H9 (cell line): ENCODE measurements at regions not wholly inside any gene's neighbourhood (a gene's known extent, or its start where the extent isn't known, plus 50 kb on each side); places are given as distances from the start of the nearest gene placed in this dataset.

ENCODE experiments used
- DNase-seq: peaks from one replicate; pipeline ENCODE4 v3.0.0-alpha.2; 2017
- H2AFZ ChIP-seq: one replicate; pipeline ENCODE4 v1.6.1; 2013; ENCODE audit warnings: mild to moderate bottlenecking, low read length, control low read depth, moderate library complexity
- H2AK5ac ChIP-seq: 2 replicates; pipeline ENCODE4 v1.6.1; 2013; ENCODE audit warnings: low read length, control low read depth, mixed read lengths; ENCODE audit not compliant: insufficient read length
- H2BK120ac ChIP-seq: one replicate; pipeline ENCODE4 v1.6.1; 2013; ENCODE audit warnings: low read depth, mild to moderate bottlenecking, low read length, control low read depth, inconsistent platforms; ENCODE audit not compliant: poor library complexity, severe bottlenecking
- H2BK12ac ChIP-seq: 2 replicates; pipeline ENCODE4 v1.6.1; 2013; ENCODE audit warnings: low read length, control low read depth, mixed read lengths, low read depth; ENCODE audit not compliant: insufficient read length
- H2BK15ac ChIP-seq: 2 replicates; pipeline ENCODE4 v1.6.1; 2013; ENCODE audit warnings: low read depth, low read length, control low read depth
- H2BK20ac ChIP-seq: one replicate; pipeline ENCODE4 v1.6.1; 2013; ENCODE audit warnings: low read depth, mild to moderate bottlenecking, low read length, control low read depth, inconsistent platforms; ENCODE audit not compliant: poor library complexity, severe bottlenecking
- H2BK5ac ChIP-seq: 2 replicates; pipeline ENCODE4 v1.6.1; 2013; ENCODE audit warnings: low read length, control low read depth, mixed read lengths; ENCODE audit not compliant: insufficient read length
- H3K14ac ChIP-seq: 2 replicates; pipeline ENCODE4 v1.6.1; 2013; ENCODE audit warnings: low read length, control low read depth; ENCODE audit not compliant: insufficient read depth
- H3K18ac ChIP-seq: 2 replicates; pipeline ENCODE4 v1.6.1; 2013; ENCODE audit warnings: low read depth, mild to moderate bottlenecking, mixed read lengths, low read length, control low read depth; ENCODE audit not compliant: insufficient read length
- H3K23ac ChIP-seq: 2 replicates; pipeline ENCODE4 v1.6.1; 2013; ENCODE audit warnings: low read length, control low read depth, mixed read lengths, low read depth; ENCODE audit not compliant: insufficient read length
- H3K23me2 ChIP-seq: 2 replicates; pipeline ENCODE4 v1.6.1; 2013; ENCODE audit warnings: low read depth, mild to moderate bottlenecking, mixed read lengths, low read length, control low read depth; ENCODE audit not compliant: insufficient read length, poor library complexity, severe bottlenecking
- H3K27ac ChIP-seq: 2 replicates; pipeline ENCODE4 v1.5.1; 2013; ENCODE audit warnings: low read length, control low read depth, mixed read lengths, low read depth; ENCODE audit not compliant: insufficient read length
- H3K27me3 ChIP-seq: 2 replicates; pipeline ENCODE4 v1.6.1; 2013; ENCODE audit warnings: low read length, control low read depth, inconsistent platforms; ENCODE audit not compliant: insufficient read depth
- H3K4ac ChIP-seq: 2 replicates; pipeline ENCODE4 v1.6.1; 2013; ENCODE audit warnings: low read depth, mild to moderate bottlenecking, control low read depth, inconsistent platforms, low read length, moderate library complexity
- H3K4me1 ChIP-seq: 2 replicates; pipeline ENCODE4 v1.6.1; 2013; ENCODE audit warnings: low read length, control low read depth, inconsistent platforms; ENCODE audit not compliant: insufficient read depth
- H3K4me2 ChIP-seq: 2 replicates; pipeline ENCODE4 v1.6.1; 2013; ENCODE audit warnings: low read length, control low read depth, mixed read lengths; ENCODE audit not compliant: insufficient read length, insufficient read depth
- H3K56ac ChIP-seq: 2 replicates; pipeline ENCODE4 v1.6.1; 2013; ENCODE audit warnings: low read depth, mild to moderate bottlenecking, mixed read lengths, low read length, control low read depth; ENCODE audit not compliant: insufficient read length
- H3K79me1 ChIP-seq: 2 replicates; pipeline ENCODE4 v1.6.1; 2013; ENCODE audit warnings: low read depth, mild to moderate bottlenecking, moderate library complexity, low read length, control low read depth, inconsistent platforms; ENCODE audit not compliant: insufficient read depth, poor library complexity, severe bottlenecking
- H3K79me2 ChIP-seq: 2 replicates; pipeline ENCODE4 v1.6.1; 2013; ENCODE audit warnings: low read length, control low read depth, inconsistent platforms; ENCODE audit not compliant: insufficient read depth
- H3K9ac ChIP-seq: 2 replicates; pipeline ENCODE4 v1.6.1; 2013; ENCODE audit warnings: low read length, control low read depth, mixed read lengths; ENCODE audit not compliant: insufficient read length; ENCODE audit errors: extremely low read depth
- H3K9me3 ChIP-seq: one replicate; pipeline ENCODE4 v1.6.1; 2013; ENCODE audit warnings: low read depth, low read length, inconsistent platforms; ENCODE audit not compliant: control insufficient read depth
- H3T11ph ChIP-seq: one replicate; pipeline ENCODE4 v1.6.1; 2013; ENCODE audit warnings: mild to moderate bottlenecking, low read length, control low read depth, inconsistent platforms
- H4K20me1 ChIP-seq: one replicate; pipeline ENCODE4 v1.6.1; 2013; ENCODE audit not compliant: control insufficient read depth, insufficient read length, insufficient read depth
- H4K5ac ChIP-seq: 2 replicates; pipeline ENCODE4 v1.6.1; 2013; ENCODE audit warnings: low read depth, mild to moderate bottlenecking, mixed read lengths, low read length, control low read depth; ENCODE audit not compliant: insufficient read length
- H4K8ac ChIP-seq: replicated peaks from 2 replicates; pipeline ENCODE4 v1.6.1; 2013; ENCODE audit warnings: low read length, control low read depth, mixed read lengths, low read depth; ENCODE audit not compliant: insufficient read length
- H4K91ac ChIP-seq: 2 replicates; pipeline ENCODE4 v1.6.1; 2013; ENCODE audit warnings: low read depth, mild to moderate bottlenecking, moderate library complexity, mixed read lengths, low read length, control low read depth; ENCODE audit not compliant: insufficient read length
- H3K27ac Mint-ChIP-seq, 3 experiments: 2 replicates in 2 of 3; 3 replicates in 1 of 3; pipeline ENCODE4 v1.8.0; 2020 to 2021; ENCODE audit warnings: mixed read lengths in 3 of 3, mild to moderate bottlenecking in 1 of 3, moderate library complexity in 1 of 3
- H3K27me3 Mint-ChIP-seq: 2 replicates; pipeline ENCODE4 v1.8.0; 2021; ENCODE audit warnings: low read depth, mild to moderate bottlenecking, moderate library complexity, mixed read lengths
- H3K36me3 Mint-ChIP-seq, 3 experiments: 2 replicates in 2 of 3; 3 replicates in 1 of 3; pipeline ENCODE4 v1.8.0; 2020 to 2021; ENCODE audit warnings: low read depth in 3 of 3, mixed read lengths in 3 of 3; ENCODE audit not compliant: insufficient read depth in 1 of 3
- H3K4me1 Mint-ChIP-seq, 2 experiments: 2 replicates each; pipeline ENCODE4 v1.8.0; 2020; ENCODE audit warnings: mixed read lengths in 2 of 2
- H3K4me3 Mint-ChIP-seq, 2 experiments: 2 replicates in 1 of 2; 3 replicates in 1 of 2; pipeline ENCODE4 v1.8.0; 2020 to 2021; ENCODE audit warnings: mild to moderate bottlenecking in 2 of 2, mixed read lengths in 2 of 2, moderate library complexity in 1 of 2
- H3K9me3 Mint-ChIP-seq, 2 experiments: 2 replicates in 1 of 2; 3 replicates in 1 of 2; pipeline ENCODE4 v1.8.0; 2020; ENCODE audit warnings: mild to moderate bottlenecking in 2 of 2, mixed read lengths in 2 of 2, moderate library complexity in 1 of 2
- TF ChIP-seq, protein P1 (sequence below): fragments of 200-600 bp; sonication (generic); conservative IDR thresholded peaks from 3 replicates; pipeline ENCODE4 v1.8.0; 2021; ENCODE audit warnings: antibody characterized with exemption, mild to moderate bottlenecking

DNA sequence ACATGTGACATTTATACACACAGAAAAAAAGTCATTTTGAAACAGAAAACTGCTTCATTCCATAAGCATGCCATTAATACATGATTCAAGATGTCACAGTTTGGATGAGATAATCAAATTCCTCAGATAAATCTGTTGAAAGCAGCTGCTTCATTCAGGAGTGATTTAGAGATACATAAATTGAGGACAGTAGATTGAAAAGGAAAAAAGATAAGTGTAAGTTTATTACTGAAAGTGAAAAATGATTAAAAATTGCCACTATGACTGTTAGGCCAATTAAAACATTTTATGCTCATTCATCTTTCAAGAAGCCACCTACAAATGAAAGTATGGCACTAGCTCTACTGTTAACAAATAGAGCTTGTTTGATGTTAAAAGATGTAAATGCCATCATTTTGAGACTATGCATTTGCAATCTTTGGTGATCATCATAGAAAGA, 136.9 kb upstream of the CDK6 start:
- Histone ChIP-seq H3K9ac (no peak overlapping the region), H3K4me1 (no peaks in the 10 kb centered on the region), H3K18ac (no peak overlapping the region), H2AK5ac (no peak overlapping the region), H2AFZ (no peak overlapping the region), H4K8ac (no peak overlapping the region), H4K5ac (no peak overlapping the region), H3T11ph (no peak overlapping the region), H3K56ac (no peak overlapping the region), H3K23me2 (no peaks in the 10 kb centered on the region), H3K4ac (no peak overlapping the region), H3K79me2 (no peaks in the 10 kb centered on the region), H4K91ac (no peak overlapping the region), H3K4me2 (no peak overlapping the region), H2BK12ac (no peak overlapping the region), H4K20me1 (no peaks in the 10 kb centered on the region), H2BK5ac (no peak overlapping the region), H2BK20ac (no peak overlapping the region), H3K27me3 (no peaks in the 10 kb centered on the region), H3K79me1 (no peaks in the 10 kb centered on the region), H3K9me3 (no peaks in the 10 kb centered on the region), H3K14ac (no peak overlapping the region), H3K27ac (no peak overlapping the region), H2BK120ac (no peak overlapping the region), H3K23ac (no peak overlapping the region), H2BK15ac (no peak overlapping the region)
- Mint-ChIP-seq H3K4me3 (no peak overlapping the region), H3K27ac (no peak overlapping the region), H3K4me1 (peaks cover 4 to 6% of the 10 kb centered on the region in 2 experiments; a peak in 3 of 4 replicates), H3K36me3 (peaks cover 0 to 8% (median 2%) of the 10 kb centered on the region in 3 experiments; a peak in 2 of 7 replicates), H3K9me3 (peaks cover 9% of the 10 kb centered on the region in 2 experiments; a peak in 3 of 5 replicates), H3K27me3 (no peaks in the 10 kb centered on the region; the same call in none of the 2 replicates)
- DNase-seq, result no peak
- TF ChIP-seq, protein P1, sequence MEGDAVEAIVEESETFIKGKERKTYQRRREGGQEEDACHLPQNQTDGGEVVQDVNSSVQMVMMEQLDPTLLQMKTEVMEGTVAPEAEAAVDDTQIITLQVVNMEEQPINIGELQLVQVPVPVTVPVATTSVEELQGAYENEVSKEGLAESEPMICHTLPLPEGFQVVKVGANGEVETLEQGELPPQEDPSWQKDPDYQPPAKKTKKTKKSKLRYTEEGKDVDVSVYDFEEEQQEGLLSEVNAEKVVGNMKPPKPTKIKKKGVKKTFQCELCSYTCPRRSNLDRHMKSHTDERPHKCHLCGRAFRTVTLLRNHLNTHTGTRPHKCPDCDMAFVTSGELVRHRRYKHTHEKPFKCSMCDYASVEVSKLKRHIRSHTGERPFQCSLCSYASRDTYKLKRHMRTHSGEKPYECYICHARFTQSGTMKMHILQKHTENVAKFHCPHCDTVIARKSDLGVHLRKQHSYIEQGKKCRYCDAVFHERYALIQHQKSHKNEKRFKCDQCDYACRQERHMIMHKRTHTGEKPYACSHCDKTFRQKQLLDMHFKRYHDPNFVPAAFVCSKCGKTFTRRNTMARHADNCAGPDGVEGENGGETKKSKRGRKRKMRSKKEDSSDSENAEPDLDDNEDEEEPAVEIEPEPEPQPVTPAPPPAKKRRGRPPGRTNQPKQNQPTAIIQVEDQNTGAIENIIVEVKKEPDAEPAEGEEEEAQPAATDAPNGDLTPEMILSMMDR, result no peak
